Stimulated activated CD4-positive, alpha-beta T cell treated with anti-CD3 and anti-CD28 coated beads, Interleukin-4, amount 100 ng/mL, for 48 hours (primary cell): ENCODE measurements at regions not wholly inside any gene's neighbourhood (a gene's known extent, or its start where the extent isn't known, plus 50 kb on each side); places are given as distances from the start of the nearest gene placed in this dataset.
"Not testable (repeated sequence)": the region's sequence is repeated elsewhere in the genome, so short reads cannot be mapped to it uniquely, and the experiment has no call there.

Experiments
- DNase-seq, 2 donors: peaks; one replicate each; pipeline ENCODE4 v3.0.0-alpha.2; 2020; ENCODE audit warnings: low read depth in 2 of 2

DNA sequence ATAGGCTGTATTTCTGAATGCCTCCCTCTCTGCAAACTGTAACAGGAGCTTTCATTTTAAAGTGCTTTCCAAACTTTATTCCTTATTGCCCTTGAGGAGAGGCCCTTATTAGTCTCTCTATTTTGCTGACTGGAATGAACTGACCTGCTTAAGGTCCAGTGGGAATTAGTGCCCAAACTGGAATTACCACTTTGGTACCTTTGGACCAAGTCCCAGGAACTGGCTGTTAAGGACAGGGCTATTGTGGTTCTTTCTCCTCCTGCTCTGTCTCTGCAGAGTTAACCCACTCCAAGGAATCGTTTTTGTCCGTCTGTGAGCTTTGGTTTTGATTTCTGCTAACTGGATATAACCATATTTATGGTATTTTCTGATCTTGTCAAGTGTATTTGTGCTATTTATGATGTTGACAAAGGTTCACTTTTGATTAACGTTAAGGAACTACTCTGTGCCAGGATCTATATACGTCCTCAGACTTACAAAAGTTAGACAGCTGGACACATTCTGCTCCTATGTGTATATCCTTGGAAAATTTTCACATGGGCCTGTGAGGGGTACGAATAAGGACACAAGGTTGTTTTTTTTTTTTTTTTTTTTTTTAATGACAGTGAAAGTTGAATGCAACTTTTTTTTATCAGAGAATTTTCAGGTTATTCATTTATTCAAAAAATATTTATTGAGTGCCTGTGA, 189.1 kb upstream of the ANKRD55 start:
- DNase-seq: no peak

DNA sequence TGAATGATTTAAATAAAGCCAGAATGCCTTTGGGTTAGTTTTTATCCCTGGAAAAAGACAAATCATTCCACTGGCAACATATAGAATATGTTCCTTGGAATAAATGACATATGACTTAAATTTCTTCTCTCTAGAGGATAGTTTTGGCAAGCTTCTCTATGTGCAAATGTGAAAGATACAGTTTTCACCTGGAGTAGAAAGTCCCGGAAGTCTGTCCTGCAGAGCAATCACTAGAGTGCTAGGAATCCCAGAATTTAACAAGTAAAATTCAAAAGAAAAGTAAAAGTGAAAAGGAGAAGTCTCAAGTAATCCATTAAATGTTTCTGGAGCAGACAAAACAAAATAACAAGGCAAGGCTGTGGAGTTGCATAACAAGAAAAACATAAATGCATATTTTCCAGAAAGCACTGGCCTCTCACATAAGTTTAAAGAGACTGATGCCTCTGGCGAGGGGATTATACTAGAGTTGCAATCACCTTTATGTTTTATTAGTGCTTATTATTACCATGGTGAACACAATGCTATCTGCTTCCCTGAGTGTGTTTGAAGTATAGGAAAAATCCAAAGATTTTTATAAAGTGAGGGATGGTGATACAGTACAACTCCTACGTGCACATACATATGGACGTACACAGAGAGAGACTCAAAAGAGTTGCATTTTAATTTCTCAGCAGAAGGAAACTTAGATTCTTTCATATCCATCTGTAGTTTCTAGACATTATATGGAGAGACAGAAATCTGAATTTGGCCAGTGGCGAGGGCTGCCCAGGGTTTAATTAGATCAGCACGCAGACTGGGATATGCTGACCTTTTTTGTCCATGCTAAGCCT, 188.3 kb upstream of the ANKRD55 start:
- no peak for DNase-seq

DNA sequence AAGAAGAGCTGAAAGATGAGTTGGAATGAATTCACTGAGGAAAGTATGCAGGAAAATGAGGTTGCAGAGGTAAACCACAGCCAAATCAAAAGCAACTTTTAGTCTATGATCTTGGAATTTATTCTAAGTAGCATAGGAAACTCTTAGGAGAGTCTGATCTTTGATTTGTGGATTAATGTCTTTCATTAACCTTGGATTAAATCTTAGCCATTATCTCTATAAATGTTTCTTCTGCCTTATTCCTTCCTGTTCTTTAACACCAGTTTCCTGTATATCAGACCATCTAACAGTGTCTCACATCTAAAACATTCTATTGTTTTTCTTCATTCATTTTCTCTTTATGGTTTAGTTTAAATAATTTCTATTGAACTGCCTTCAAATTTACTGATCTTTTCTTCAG, 187.2 kb upstream of the ANKRD55 start:
- no peak for DNase-seq

DNA sequence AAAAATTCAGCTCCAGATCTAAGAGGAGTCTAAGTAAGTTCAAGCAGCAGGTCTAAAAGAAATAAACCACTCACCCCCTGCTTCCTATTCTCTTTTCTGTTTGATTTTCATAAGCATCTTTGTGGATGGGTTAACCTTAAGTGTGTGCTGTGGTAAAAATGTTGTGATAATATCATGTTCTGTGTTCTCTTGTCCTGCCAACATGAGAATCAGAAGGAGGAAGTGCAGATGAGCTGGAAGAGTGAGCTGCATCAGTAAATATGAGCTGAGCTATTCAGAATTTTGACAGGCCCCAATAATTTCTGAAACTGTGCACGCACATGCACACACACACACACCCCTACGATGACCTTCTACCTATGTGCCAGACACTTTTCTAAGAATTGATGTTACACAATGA, 186.5 kb upstream of the ANKRD55 start:
- no peak for DNase-seq

DNA sequence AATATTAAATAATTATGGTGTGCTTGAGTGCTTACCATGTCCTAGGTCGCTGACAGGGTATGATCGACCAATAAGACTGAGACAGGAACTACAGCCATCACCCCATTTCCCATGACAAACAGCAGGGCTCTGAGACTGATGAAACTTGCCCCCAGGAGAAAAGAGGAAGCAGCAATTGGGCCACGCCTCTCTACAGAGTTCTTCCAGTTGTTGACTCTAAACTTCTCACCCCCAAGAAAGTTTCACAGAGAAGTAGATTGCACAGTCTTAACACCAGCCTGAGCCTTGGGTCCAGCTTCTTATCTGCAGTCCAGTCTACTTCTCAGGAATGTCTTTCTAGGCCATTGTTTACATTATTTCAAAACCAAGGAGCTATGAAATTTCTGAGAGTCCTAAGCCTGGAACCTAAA, 182.2 kb upstream of the ANKRD55 start:
- no peak for DNase-seq

DNA sequence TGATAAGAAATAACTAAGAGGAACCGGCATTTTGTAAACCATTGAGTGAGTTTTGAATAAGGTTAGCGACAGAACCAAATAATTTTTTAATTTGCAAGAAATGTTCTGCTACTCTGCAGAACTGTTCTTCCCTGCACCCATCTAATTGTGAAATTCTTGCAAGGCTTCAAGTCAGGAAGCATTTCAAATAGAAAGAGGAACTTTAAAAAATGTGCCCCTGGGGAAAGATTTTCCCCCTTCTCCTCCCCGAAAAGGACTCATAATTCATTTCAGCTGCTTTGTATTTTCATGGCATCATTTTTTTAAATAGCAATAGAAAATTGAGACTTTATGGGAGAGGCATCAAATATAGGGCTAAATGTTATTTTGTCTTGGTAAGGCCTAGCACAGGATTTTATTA, 180.9 kb upstream of the ANKRD55 start:
- DNase-seq: no peak

DNA sequence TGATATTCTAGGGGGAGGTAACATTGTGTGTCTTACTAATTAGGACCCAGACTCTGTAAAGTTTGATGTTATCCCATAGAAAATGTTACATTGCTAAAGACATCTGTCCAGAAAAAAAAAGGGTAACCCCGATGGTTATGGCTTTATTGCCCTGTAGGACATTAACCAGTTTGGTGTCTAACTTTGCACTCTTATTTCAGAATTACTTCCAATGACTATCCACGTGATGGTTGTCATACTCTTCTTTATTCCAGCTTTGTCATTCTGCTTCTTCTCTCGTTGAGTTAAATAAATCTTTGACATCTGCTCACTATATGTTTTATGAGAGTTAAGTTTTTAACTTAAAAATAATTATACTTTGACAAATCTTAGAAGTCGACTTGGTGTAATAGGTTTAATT, 180.4 kb upstream of the ANKRD55 start:
- DNase-seq: no peak

DNA sequence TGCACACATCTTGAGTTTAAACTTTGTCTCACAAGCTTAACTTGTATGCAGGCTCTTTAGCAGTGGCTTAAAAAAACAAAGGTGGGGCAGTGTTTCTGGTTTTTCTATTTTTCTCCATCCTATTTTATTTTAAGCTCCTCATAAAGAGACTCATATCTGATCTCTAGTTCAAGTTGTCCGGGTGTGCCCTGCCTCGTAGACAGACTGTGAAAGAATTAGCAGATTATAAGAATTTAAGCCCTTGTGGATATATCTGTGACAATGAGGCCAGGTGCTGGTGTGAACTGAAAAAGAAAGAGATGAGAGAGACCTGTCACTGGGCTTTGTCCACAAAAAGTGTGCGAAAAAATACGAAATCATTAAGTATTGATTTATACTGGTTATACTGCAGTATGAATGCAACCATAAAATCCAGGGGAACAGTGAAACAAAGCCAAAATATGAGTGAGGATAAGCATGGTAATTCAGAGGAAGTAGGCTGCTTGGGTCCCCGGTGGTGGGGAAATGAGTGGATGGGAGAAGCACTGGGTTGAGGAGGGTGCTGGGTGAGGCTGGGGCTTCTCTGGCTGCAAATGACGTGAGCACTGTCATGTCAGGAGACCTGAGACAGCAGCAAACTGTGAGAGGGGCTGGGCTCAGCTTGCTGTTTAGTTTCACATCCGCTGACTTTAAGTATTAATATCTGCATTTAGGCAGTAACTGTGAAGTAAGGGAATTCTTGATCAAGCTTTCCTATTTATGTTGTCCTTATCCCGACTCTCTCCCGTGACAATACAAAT, 179.7 kb upstream of the ANKRD55 start:
- no peak for DNase-seq

DNA sequence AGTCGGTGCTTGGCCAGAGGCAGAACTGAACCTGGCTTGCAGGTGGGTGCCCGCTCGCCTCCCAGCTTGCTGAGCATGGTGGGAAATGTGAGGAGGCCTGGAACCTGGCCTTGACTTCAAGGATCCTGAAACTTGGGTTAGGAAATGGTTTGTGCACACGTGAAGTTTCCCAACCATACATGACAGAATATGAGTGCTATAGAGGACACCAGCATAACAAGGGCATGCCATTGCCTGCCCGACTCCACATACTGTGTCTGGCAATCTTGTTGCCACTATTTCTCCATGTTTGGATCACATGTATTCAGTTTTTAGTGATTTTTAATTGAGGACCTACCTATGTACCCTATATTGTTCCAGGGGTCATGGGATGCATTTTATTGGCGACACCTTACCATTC, 177.6 kb upstream of the ANKRD55 start:
- DNase-seq: no peak

DNA sequence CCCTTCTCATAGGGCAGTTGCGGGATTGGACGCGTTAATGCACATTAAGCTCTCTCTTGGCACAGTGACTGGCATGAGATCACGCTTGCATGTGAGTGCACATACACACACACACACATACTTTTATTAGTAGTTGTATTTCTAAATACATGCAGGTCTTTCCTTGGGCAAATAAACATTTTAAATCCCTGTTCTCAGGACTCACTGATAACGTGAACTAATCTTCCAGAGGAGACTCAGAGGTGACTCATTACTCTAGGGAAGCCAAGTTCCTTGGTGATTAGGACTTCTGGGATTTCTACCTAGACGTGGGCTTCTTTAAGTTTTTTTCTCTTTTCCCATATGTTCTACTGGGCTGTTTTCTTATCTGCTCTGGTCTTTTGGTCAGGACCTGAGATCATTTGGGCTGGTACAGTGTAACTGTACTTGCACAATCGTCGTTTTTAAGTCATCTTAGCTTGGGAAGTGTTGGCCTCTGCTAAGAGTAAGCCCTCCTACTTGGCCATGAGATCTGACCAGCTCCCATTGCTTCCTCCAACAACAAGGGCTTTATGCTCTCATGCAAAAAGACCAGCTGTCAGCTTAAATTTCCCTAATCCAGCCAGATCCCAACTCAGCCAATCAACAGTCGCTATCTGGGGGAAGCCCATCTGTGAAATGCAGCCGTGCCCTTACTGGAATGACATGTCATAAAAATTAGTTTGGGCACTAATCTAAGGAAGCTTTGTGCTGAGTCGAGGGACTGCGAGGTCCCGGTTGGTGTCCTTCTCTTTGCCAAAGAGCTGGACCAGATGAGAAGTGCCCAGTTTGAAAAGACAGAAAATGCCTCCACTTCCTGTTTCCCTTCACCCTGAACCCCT, 176.4 kb upstream of the ANKRD55 start:
- DNase-seq: no peak

DNA sequence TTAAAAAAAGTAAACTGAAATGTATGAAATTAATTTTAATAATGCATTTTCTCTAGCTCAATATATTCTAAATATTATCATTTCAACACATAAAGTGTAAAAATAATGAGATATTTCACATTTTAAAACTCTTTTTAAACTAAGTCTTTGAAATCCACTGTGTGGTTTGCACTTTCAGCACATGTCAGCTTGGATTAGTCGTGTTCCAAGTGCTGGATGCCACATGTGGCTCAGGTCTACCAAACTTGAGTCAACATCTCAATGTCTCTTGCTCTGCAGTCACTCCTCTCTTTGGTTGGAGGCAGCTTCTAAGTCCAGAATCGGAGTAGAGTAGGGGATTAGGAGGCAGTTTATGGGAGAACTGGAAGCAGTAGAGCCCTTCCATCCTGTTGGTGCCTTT, 173.7 kb upstream of the ANKRD55 start:
- no peak for DNase-seq

DNA sequence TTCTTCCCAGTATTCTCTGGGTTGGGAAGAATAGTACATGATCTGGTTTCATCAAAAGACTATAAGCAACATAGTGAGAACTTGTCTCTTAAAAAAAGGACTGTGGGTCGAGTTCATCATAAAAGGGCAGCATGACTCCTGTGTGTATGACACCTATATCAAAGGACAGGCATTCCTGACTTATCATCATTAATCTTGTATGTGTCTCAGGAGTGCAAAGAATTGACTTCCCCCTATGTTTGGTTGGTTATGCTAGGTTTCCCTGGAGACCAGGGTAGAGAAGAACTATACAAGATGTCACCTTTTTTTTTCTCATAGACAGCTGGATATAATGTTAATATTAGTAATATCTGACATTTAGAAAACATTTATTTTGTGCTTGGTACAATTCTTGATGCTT, 173.1 kb upstream of the ANKRD55 start:
- no peak for DNase-seq

DNA sequence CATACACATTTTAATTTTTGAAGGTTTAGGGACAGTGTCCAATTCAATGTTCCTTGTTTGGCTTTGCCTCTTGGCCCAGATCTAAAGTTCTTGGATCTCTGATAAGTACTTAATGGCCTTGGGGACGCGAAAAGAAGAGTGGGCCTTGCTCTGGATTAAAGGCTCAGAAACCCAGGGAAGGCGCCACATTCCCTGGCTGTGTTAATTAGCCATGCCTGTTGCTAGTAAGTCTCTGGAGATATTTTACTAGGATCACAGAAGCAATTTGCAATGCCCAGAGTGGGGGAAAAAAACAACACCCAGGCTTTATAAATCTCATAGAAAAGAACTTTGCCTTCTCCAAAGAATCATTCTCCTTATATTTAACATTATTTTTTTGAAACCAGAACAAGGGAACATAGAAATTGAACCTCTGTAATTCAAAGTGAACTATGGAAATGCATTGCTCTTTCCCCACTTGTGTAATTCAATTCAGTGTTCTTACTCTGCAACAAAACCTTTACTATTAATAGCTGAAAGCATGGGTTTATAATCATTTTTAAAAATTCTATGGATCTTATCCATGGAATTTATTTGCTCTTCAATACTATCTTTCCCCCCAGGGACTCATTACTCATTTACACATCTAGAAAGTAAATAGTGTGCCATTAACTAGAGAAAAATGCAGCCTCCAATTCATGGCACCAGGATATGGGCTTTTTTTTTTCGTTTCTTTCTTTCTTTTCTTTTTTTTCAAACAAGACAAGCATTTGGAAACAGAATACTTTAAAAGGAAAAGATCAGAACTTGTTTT, 172.2 kb upstream of the ANKRD55 start:
- no peak for DNase-seq

DNA sequence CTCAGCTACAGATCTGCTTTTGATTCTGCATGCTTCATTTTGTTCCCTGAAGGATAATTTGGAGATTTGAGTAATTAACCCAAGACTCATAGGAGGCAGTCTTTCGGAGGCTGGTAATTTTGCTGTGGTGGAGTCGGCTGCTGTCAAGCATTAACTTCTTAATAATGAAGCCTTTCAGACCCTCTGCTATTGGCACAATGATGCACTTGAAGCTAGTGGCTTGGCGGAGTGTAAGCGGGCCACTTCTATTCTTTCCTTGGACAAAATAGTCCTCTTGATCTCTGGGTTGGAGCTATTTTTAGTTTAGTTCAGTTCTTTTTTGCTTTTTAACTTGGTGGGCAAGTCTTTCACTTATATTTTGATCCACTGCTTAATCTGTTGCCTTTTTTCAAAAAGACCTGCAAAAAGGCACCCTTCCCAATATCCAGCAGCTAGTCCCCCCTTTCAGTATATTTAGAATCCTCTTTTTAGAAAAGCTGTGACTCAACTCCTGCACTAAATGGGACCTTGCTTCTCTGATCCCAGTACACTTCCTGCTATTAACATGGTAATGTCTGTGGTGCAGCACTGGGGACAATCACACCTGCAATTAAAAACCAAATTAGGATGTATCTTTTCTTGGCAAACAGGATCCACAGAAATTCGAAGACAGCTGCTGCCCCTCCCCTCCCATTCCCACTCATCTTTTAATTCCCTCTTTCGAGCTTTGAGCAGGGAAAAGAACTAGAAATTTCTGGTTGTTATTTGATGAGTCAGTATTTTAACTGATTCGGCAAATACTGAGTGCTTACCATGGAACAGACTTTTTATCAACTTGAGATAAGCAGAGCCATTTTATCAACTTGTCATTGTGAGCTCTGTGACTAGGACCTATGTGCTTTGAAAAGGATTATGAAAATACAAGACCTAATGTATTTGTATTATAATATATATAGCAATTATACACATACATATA, 169.4 kb upstream of the ANKRD55 start:
- no peak for DNase-seq

DNA sequence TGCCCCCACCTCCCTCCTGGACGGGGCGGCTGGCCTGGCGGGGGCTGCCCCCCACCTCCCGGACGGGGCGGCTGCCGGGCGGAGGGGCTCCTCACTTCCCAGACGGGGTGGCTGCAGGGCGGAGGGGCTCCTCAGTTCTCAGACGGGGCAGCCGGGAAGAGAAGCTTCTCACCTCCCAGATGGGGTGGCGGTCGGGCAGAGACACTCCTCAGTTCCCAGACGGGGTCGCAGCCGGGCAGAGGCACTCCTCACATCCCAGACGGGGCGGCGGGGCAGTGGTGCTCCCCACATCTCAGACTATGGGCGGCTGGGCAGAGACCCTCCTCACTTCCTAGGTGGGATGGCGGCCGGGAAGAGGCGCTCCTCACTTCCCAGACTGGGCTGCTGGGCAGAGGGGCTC, 164.7 kb upstream of the ANKRD55 start:
- DNase-seq: not testable (repeated sequence)

DNA sequence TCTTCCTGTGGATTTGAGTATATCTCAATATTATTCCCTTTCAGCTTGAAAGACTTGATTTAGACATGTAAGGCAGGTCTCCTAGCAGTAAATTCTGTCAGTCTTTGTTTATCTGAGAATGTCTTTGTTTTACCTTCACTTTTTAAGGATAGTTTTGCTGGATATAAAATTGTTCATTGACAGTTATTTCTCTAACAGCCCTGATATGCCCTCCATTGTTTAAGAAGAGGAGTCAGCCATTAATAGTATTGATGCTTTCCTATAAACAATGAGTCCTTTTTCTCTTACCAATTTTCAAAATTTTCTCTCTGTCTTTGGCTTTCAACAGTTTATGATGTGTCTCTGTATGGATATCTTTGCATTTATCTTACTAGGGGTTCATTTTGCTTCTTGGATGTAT, 163.5 kb upstream of the ANKRD55 start:
- DNase-seq: no peak

DNA sequence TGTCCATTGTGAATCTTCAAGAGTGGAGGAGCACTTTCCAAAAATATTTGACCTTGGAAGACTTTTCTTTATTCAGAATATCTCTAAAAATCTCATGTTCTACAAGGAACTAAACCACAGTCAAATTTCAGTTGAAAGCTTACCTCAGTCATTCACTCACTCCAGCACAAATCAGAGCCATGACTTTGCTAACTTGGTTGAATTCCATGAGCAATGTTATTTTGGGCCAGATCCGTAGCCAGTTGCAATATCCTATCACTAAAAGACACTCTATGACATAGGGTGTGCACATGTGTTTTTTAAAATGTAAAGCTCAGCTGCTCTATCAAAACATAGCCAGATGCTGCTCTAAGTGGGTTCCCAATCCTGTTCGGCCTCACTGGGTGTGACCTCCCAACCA, 156.1 kb upstream of the ANKRD55 start:
- no peak for DNase-seq

DNA sequence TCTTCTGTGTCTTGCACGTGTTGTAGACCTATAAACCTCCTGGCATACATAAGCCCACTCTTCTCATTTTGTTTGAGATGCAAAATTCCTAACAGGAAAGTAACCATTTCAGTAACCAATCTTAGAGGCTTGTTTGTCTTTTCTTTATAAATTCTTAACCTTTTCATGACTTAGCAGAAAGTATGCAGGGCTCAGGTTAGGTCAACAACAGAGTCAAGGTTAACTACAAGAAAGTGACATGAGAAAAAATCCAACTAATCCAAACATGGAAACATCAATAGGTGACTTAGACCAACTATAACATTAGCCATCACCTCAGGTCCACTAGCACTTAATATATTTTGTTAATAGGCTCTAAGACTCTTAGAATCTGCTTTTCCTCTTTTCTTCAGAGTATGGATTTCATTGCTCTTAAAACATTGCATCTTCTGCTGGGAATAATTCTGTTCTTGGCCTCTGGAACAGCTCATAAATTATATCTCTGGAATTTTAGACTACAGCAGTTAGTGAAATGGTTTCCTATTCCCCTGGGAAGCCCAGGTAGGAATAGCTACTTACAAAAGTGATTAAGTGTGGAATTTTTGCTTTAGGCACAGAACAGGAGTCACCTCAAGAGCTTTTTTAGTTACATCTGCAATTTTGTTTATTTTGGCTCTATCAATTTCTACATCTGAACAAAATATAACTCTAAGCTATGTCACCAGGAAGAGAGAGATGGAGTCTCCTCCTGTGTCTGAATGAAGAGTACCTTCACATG, 155.3 kb upstream of the ANKRD55 start:
- no peak for DNase-seq

DNA sequence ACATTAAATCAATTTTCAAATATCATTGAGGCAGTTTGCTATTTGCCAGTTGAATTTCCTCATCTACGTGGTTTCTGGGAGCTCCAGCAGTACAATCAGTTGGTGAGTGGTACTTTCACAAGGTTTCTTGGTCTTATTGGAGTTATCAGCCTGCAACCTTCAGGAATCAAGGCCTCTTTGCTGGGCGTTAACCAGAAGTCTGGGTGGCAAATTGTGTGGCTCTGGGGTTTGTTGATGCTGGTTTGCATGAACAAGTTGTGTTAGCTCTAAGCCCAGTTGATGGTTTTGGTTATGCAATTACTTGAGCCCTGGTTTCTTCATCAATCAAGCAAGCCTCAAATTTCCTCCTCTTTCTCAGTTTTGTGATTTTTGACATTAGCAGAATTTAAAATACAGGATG, 152.9 kb upstream of the ANKRD55 start:
- DNase-seq: no peak
